ENCODE measurements at regions not wholly inside any gene's neighbourhood (a gene's known extent, or its start where the extent isn't known, plus 50 kb on each side); places are given as distances from the start of the nearest gene placed in this dataset.

DNA sequence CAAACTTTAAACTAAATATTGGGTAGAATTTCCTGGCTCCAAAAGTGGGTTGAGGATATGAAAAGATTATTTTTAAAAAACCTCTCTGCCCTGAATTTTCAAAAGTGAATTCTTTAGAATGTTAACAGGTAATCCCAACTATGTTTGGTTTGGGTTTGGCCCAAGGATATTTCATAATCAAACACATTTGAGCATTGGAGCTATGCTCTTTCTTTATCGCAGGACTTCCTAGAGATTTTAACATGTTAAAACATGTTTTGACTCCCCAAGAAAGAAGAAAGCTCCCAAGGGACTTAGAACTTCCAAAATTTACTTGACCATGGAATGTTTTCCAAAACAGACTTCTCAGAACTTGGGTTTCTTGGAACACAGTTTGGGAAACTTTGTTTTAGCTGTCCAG, 75.6 kb upstream of the SYNPR start:
- POLR2A ChIA-PET: interaction anchor here (0.6 kb wide), 1 partner anchor 335 kb away, joined by 3 read pairs; no protein-coding TSS in a partner anchor
- CTCF ChIA-PET: no interaction called here
- DNase-seq (ENCODE audit: low read depth, low spot score) (no peak), ATAC-seq (no peak)
- no peak overlapping the region for H3K27ac ChIP-seq (ENCODE audit: low read length)
- BruUV-seq (replicated peaks): no TSS peak
- H3K27me3 ChIP-seq (ENCODE audit: control insufficient read depth, insufficient read depth, low read length): no peaks in the 10 kb centered on the region
- H3K9me3 ChIP-seq (ENCODE audit: control insufficient read depth, insufficient read depth, low read depth, low read length): no peaks in the 10 kb centered on the region
- H3K36me3 ChIP-seq (ENCODE audit: control insufficient read depth, insufficient read depth, low read length): no peaks in the 10 kb centered on the region
- H3K4me1 ChIP-seq (ENCODE audit: control insufficient read depth, insufficient read depth, low read length): no peaks in the 10 kb centered on the region
- no peak overlapping the region for H3K4me3 ChIP-seq (ENCODE audit: low read depth in 2 of 2, low read length in 2 of 2)
- TF ChIP-seq, protein P1, sequence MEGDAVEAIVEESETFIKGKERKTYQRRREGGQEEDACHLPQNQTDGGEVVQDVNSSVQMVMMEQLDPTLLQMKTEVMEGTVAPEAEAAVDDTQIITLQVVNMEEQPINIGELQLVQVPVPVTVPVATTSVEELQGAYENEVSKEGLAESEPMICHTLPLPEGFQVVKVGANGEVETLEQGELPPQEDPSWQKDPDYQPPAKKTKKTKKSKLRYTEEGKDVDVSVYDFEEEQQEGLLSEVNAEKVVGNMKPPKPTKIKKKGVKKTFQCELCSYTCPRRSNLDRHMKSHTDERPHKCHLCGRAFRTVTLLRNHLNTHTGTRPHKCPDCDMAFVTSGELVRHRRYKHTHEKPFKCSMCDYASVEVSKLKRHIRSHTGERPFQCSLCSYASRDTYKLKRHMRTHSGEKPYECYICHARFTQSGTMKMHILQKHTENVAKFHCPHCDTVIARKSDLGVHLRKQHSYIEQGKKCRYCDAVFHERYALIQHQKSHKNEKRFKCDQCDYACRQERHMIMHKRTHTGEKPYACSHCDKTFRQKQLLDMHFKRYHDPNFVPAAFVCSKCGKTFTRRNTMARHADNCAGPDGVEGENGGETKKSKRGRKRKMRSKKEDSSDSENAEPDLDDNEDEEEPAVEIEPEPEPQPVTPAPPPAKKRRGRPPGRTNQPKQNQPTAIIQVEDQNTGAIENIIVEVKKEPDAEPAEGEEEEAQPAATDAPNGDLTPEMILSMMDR (IDR thresholded peaks at IDR 0.05): no peak
- TF ChIP-seq TCF7L2 (IDR thresholded peaks at IDR 0.05; ENCODE audit: low read depth, low read length) (no peak), POLR2AphosphoS5 (IDR thresholded peaks at IDR 0.05; ENCODE audit: low read depth, low read length) (no peak), SIN3A (IDR thresholded peaks at IDR 0.05; ENCODE audit: borderline replicate concordance, insufficient read depth, low read depth, low read length) (no peak)
- TF ChIP-seq, protein P2, sequence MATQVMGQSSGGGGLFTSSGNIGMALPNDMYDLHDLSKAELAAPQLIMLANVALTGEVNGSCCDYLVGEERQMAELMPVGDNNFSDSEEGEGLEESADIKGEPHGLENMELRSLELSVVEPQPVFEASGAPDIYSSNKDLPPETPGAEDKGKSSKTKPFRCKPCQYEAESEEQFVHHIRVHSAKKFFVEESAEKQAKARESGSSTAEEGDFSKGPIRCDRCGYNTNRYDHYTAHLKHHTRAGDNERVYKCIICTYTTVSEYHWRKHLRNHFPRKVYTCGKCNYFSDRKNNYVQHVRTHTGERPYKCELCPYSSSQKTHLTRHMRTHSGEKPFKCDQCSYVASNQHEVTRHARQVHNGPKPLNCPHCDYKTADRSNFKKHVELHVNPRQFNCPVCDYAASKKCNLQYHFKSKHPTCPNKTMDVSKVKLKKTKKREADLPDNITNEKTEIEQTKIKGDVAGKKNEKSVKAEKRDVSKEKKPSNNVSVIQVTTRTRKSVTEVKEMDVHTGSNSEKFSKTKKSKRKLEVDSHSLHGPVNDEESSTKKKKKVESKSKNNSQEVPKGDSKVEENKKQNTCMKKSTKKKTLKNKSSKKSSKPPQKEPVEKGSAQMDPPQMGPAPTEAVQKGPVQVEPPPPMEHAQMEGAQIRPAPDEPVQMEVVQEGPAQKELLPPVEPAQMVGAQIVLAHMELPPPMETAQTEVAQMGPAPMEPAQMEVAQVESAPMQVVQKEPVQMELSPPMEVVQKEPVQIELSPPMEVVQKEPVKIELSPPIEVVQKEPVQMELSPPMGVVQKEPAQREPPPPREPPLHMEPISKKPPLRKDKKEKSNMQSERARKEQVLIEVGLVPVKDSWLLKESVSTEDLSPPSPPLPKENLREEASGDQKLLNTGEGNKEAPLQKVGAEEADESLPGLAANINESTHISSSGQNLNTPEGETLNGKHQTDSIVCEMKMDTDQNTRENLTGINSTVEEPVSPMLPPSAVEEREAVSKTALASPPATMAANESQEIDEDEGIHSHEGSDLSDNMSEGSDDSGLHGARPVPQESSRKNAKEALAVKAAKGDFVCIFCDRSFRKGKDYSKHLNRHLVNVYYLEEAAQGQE (IDR thresholded peaks at IDR 0.05; ENCODE audit: insufficient read depth in 1 of 2, low read depth in 2 of 2, low read length in 1 of 2): no peak
- intact Hi-C loops (cut with micrococcal nuclease; ENCODE audit: unreplicated experiment): no loop called here
- in situ Hi-C loops (cut with HindIII; ENCODE audit: low pct_unique_long_range_greater_than_20kb, low sequenced_read_pairs): no loop called here

GRCh38 chr3:63207066-63207590, 71.0 kb upstream of the SYNPR start:
- Histone ChIP-seq H3K4me3 (ENCODE audit: low read depth in 2 of 2, low read length in 2 of 2) (no peak overlapping the region), H3K27me3 (ENCODE audit: control insufficient read depth, insufficient read depth, low read length) (no peaks in the 10 kb centered on the region), H3K4me1 (ENCODE audit: control insufficient read depth, insufficient read depth, low read length) (no peaks in the 10 kb centered on the region), H3K27ac (ENCODE audit: low read length) (no peak overlapping the region), H3K9me3 (ENCODE audit: control insufficient read depth, insufficient read depth, low read depth, low read length) (no peaks in the 10 kb centered on the region), H3K36me3 (ENCODE audit: control insufficient read depth, insufficient read depth, low read length) (no peaks in the 10 kb centered on the region)
- BruUV-seq (replicated peaks): no TSS peak
- intact Hi-C loops (cut with micrococcal nuclease; ENCODE audit: unreplicated experiment) (no loop called here), in situ Hi-C loops (cut with HindIII; ENCODE audit: low pct_unique_long_range_greater_than_20kb, low sequenced_read_pairs) (no loop called here)
- no peak for TF ChIP-seq SIN3A (IDR thresholded peaks at IDR 0.05; ENCODE audit: borderline replicate concordance, insufficient read depth, low read depth, low read length)
- TF ChIP-seq, protein P1 (IDR thresholded peaks at IDR 0.05): no peak
- no peak for TF ChIP-seq TCF7L2 (IDR thresholded peaks at IDR 0.05; ENCODE audit: low read depth, low read length)
- TF ChIP-seq, protein P2 (IDR thresholded peaks at IDR 0.05; ENCODE audit: insufficient read depth in 1 of 2, low read depth in 2 of 2, low read length in 1 of 2): no peak
- no peak for TF ChIP-seq POLR2AphosphoS5 (IDR thresholded peaks at IDR 0.05; ENCODE audit: low read depth, low read length)
- ATAC-seq (no peak), DNase-seq (ENCODE audit: low read depth, low spot score) (no peak)
- ChIA-PET POLR2A (no interaction called here), CTCF (no interaction called here)

All from Panc1 (cell line).